ENCODE measurements at regions not wholly inside any gene's neighbourhood (a gene's known extent, or its start where the extent isn't known, plus 50 kb on each side); places are given as distances from the start of the nearest gene placed in this dataset.

GRCh38 chr15:70411143-70411863 lies 313.6 kb upstream of the TLE3 start:
- TF ChIP-seq, protein P1, sequence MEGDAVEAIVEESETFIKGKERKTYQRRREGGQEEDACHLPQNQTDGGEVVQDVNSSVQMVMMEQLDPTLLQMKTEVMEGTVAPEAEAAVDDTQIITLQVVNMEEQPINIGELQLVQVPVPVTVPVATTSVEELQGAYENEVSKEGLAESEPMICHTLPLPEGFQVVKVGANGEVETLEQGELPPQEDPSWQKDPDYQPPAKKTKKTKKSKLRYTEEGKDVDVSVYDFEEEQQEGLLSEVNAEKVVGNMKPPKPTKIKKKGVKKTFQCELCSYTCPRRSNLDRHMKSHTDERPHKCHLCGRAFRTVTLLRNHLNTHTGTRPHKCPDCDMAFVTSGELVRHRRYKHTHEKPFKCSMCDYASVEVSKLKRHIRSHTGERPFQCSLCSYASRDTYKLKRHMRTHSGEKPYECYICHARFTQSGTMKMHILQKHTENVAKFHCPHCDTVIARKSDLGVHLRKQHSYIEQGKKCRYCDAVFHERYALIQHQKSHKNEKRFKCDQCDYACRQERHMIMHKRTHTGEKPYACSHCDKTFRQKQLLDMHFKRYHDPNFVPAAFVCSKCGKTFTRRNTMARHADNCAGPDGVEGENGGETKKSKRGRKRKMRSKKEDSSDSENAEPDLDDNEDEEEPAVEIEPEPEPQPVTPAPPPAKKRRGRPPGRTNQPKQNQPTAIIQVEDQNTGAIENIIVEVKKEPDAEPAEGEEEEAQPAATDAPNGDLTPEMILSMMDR (IDR thresholded peaks at IDR 0.05; ENCODE audit: low read depth, low read length) = no peak
- H3K27me3 ChIP-seq (ENCODE audit: insufficient read depth, low read depth, severe bottlenecking) = no peaks in the 10 kb centered on the region
- no peak overlapping the region for H3K4me3 ChIP-seq (ENCODE audit: low read depth, low read length)
- peaks cover 14% of the 10 kb centered on the region for H3K9me3 ChIP-seq (ENCODE audit: severe bottlenecking)
- no peaks in the 10 kb centered on the region for H3K36me3 ChIP-seq
- no peak for DNase-seq
- no peak overlapping the region for H3K27ac ChIP-seq

DNA sequence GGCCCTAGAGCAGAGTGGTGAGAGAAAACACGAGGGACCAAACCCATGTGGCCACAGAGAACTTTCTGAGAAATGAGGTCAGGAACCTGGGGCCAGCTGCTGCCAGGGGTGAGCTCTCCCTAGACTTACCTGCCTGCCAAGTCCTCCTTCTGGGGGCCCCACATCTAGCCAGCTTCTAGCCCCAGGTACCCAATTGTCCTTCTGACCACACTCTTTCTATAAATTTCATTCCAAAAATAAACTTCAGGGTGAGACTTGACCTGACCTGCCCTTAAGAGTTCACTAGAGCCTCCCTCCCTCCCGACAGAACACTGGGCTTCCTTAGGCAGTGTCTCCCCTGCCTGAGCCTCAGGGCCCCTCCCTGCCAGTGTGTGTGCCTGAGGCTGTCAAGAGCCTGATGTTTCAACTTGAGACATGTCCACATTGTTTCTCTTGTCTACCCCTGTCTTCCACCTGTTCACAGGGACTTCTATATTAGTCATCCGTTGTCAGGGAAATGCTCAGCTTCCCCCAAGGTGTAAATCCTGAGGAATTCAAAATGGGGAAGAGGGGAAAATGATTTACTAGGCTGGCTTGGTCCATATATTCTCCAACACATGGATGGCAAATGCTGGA lies 312.8 kb upstream of the TLE3 start:
- Histone ChIP-seq H3K4me3 (ENCODE audit: low read depth, low read length) (no peak overlapping the region), H3K36me3 (no peaks in the 10 kb centered on the region), H3K9me3 (ENCODE audit: severe bottlenecking) (peaks cover 14% of the 10 kb centered on the region), H3K27me3 (ENCODE audit: insufficient read depth, low read depth, severe bottlenecking) (no peaks in the 10 kb centered on the region), H3K27ac (no peak overlapping the region)
- no peak for DNase-seq
- TF ChIP-seq, protein P1 (IDR thresholded peaks at IDR 0.05; ENCODE audit: low read depth, low read length) = no peak

DNA sequence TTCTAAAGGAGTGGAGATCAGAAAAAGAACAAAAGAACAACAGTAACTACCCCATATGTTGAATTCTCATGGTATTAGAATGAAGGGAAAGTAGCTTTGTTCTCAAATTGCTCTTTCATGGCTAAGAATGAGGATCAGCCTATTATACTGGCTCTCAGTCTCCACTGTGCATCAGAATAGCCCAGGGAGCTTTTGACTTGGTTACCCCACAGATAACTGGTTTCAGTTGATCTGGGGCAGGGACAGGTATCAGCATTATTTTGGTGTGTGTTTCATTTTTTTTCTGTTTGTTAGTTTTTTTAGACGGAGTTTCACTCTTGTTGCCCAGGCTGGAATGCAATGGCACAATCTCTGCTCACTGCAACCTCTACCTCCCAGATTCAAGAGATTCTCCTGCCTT lies 311.7 kb upstream of the TLE3 start:
- Histone ChIP-seq H3K4me3 (ENCODE audit: low read depth, low read length) (no peak overlapping the region), H3K36me3 (no peaks in the 10 kb centered on the region), H3K27me3 (ENCODE audit: insufficient read depth, low read depth, severe bottlenecking) (no peaks in the 10 kb centered on the region), H3K27ac (no peak overlapping the region), H3K9me3 (ENCODE audit: severe bottlenecking) (peaks cover 14% of the 10 kb centered on the region)
- DNase-seq = no peak
- TF ChIP-seq, protein P1 (IDR thresholded peaks at IDR 0.05; ENCODE audit: low read depth, low read length) = no peak

GRCh38 chr15:70407955-70408354 lies 310.2 kb upstream of the TLE3 start:
- no peak for DNase-seq
- TF ChIP-seq, protein P1 (IDR thresholded peaks at IDR 0.05; ENCODE audit: low read depth, low read length) = no peak
- Histone ChIP-seq H3K4me3 (ENCODE audit: low read depth, low read length) (no peak overlapping the region), H3K27ac (no peak overlapping the region), H3K27me3 (ENCODE audit: insufficient read depth, low read depth, severe bottlenecking) (no peaks in the 10 kb centered on the region), H3K36me3 (no peaks in the 10 kb centered on the region), H3K9me3 (ENCODE audit: severe bottlenecking) (peaks cover 14% of the 10 kb centered on the region)

DNA sequence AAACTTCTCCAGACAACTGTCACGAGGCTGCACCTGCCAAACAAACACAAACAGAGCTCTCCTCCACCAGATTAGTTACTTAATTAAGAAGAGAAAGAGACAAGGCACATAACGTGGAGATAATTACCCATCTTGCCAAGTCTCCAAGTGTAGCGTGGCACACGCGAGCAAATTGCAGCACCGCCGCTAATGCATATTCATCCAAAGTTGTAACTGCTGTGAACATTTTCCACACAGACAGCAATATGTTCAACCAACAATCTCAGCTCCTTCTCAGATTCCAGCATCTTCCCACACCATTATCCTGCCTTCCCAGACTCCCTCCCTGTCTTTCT lies 309.6 kb upstream of the TLE3 start:
- H3K36me3 ChIP-seq = no peaks in the 10 kb centered on the region
- TF ChIP-seq, protein P1 (IDR thresholded peaks at IDR 0.05; ENCODE audit: low read depth, low read length) = no peak
- DNase-seq = no peak
- no peak overlapping the region for H3K27ac ChIP-seq
- H3K4me3 ChIP-seq (ENCODE audit: low read depth, low read length) = no peak overlapping the region
- no peaks in the 10 kb centered on the region for H3K27me3 ChIP-seq (ENCODE audit: insufficient read depth, low read depth, severe bottlenecking)
- peaks cover 14% of the 10 kb centered on the region for H3K9me3 ChIP-seq (ENCODE audit: severe bottlenecking)

All from WERI-Rb-1 (cell line).